DND-41 (cell line): ENCODE measurements at regions not wholly inside any gene's neighbourhood (a gene's known extent, or its start where the extent isn't known, plus 50 kb on each side); places are given as distances from the start of the nearest gene placed in this dataset.

Experiments used
- ATAC-seq: fragments of 200-7000 bp; cut with Tn5 transposase; 3 replicates; pipeline ENCODE4 v1.9.1; 2021; ENCODE audit warnings: low read depth; ENCODE audit not compliant: insufficient read depth
- DNase-seq: peaks from one replicate; pipeline ENCODE4 v3.0.0-alpha.2; 2020
- H2AFZ ChIP-seq: 2 replicates; pipeline ENCODE4 v1.6.0; 2012; ENCODE audit warnings: low read depth, low read length
- H3K27ac ChIP-seq: 2 replicates; pipeline ENCODE4 v1.5.1; 2012; ENCODE audit warnings: low read length, inconsistent platforms
- H3K27me3 ChIP-seq: fragments of 200-600 bp; sonication (generic); 2 replicates; pipeline ENCODE4 v1.6.0; 2012; ENCODE audit warnings: low read length, mild to moderate bottlenecking, inconsistent platforms; ENCODE audit not compliant: insufficient read depth, poor library complexity
- H3K36me3 ChIP-seq: 2 replicates; pipeline ENCODE4 v1.5.1; 2012; ENCODE audit warnings: low read length, inconsistent platforms; ENCODE audit not compliant: insufficient read depth
- H3K4me1 ChIP-seq: 2 replicates; pipeline ENCODE4 v1.5.1; 2012; ENCODE audit warnings: mild to moderate bottlenecking, low read length; ENCODE audit not compliant: insufficient read depth
- H3K4me2 ChIP-seq: 2 replicates; pipeline ENCODE4 v1.6.0; 2012; ENCODE audit warnings: mild to moderate bottlenecking, moderate library complexity, low read length, inconsistent platforms; ENCODE audit not compliant: insufficient read depth
- H3K4me3 ChIP-seq, 2 experiments: fragments of 200-600 bp in 1 of 2; shearing (Covaris generic) in 1 of 2; 2 replicates each; pipeline ENCODE4 v1.5.1; 2012 to 2016; ENCODE audit warnings: inconsistent platforms in 2 of 2, low read length in 2 of 2, mild to moderate bottlenecking in 2 of 2, low read depth in 1 of 2, moderate library complexity in 1 of 2
- H3K79me2 ChIP-seq: 2 replicates; pipeline ENCODE4 v1.6.0; 2012; ENCODE audit warnings: low read length, inconsistent platforms; ENCODE audit not compliant: insufficient read depth
- H3K9ac ChIP-seq: 2 replicates; pipeline ENCODE4 v1.6.0; 2012; ENCODE audit warnings: low read depth, mild to moderate bottlenecking, inconsistent platforms, low read length, moderate library complexity
- H3K9me3 ChIP-seq: 2 replicates; pipeline ENCODE4 v1.5.1; 2012; ENCODE audit warnings: low read length, moderate library complexity, mild to moderate bottlenecking, inconsistent platforms; ENCODE audit not compliant: insufficient read depth, severe bottlenecking
- H4K20me1 ChIP-seq: 2 replicates; pipeline ENCODE4 v1.6.0; 2012; ENCODE audit warnings: low read length; ENCODE audit not compliant: insufficient read depth
- CTCF ChIP-seq: IDR thresholded peaks from 2 replicates; pipeline ENCODE4 v1.5.1; 2012; ENCODE audit warnings: borderline replicate concordance, low read length, moderate library complexity, mild to moderate bottlenecking; ENCODE audit not compliant: poor library complexity, severe bottlenecking; ENCODE audit errors: extremely low read depth
- EZH2 ChIP-seq: IDR thresholded peaks from 3 replicates; pipeline ENCODE4 v1.6.1; 2012; ENCODE audit warnings: borderline replicate concordance, low read depth, mild to moderate bottlenecking, moderate library complexity, low read length, inconsistent platforms; ENCODE audit not compliant: severe bottlenecking

- no peak overlapping the region for H2AFZ ChIP-seq
- DNase-seq: no peak
- H3K4me1 ChIP-seq: no peaks in the 10 kb centered on the region
- TF ChIP-seq EZH2 (no peak), CTCF (no peak)
- H3K36me3 ChIP-seq: no peaks in the 10 kb centered on the region
- H3K4me2 ChIP-seq: no peak overlapping the region
- no peaks in the 10 kb centered on the region for H3K9me3 ChIP-seq
- peaks cover 45% of the 10 kb centered on the region for H3K27me3 ChIP-seq
- H3K4me3 ChIP-seq: no peak overlapping the region
- no peaks in the 10 kb centered on the region for H3K79me2 ChIP-seq
- H3K27ac ChIP-seq: no peak overlapping the region
- no peak overlapping the region for H3K9ac ChIP-seq
- no peak for ATAC-seq
- H4K20me1 ChIP-seq: peaks cover 2% of the 10 kb centered on the region; the same call in 1 of the 2 replicates
These were observed 188.0 kb downstream of the RTP5 start for GRCh38 chr2:242057379-242058040.

DNA sequence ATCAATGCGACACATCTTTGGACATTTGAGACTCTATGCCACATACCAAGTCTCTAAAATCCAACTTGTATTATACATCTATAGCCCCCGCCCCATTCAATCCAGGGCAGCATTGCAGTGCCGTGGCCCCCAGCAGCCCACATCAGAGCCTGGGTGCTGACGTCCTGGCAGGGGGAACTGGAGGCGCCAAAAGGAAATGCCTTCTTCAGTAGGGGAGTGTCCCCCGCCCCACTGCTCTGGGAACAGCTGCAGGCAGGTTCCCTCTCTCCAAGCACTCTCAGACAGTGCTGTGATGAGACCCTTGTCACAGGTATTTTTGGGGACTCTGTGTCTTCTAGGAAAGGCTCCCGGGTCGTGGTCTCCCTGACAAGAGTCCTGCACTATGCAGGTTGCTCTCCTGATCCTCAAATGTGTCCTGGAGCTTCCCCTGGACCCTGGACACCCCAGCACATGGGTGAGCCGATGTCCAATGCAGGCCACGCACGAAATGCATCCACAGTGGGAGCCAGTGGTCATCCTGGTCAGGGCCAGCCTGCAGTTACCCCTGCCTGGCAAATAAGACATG, 188.7 kb downstream of the RTP5 start:
- Histone ChIP-seq H3K9me3 (no peaks in the 10 kb centered on the region), H3K27ac (no peak overlapping the region), H3K4me2 (no peak overlapping the region), H3K36me3 (no peaks in the 10 kb centered on the region), H4K20me1 (peaks cover 2% of the 10 kb centered on the region; the same call in 1 of the 2 replicates), H3K9ac (no peak overlapping the region), H2AFZ (no peak overlapping the region), H3K4me1 (no peaks in the 10 kb centered on the region), H3K79me2 (no peaks in the 10 kb centered on the region), H3K27me3 (peaks cover 38% of the 10 kb centered on the region), H3K4me3 (no peak overlapping the region)
- TF ChIP-seq EZH2: no peak
- no peak for TF ChIP-seq CTCF
- ATAC-seq: peak; percentile 42; the same call in 1 of the 3 replicates
- no peak for DNase-seq

- H3K9me3 ChIP-seq: no peaks in the 10 kb centered on the region
- no peak overlapping the region for H3K9ac ChIP-seq
- H3K4me3 ChIP-seq: no peak overlapping the region
- peaks cover 2% of the 10 kb centered on the region; the same call in 1 of the 2 replicates for H4K20me1 ChIP-seq
- DNase-seq (no peak), ATAC-seq (no peak)
- H2AFZ ChIP-seq: no peak overlapping the region
- H3K4me2 ChIP-seq: no peak overlapping the region
- H3K79me2 ChIP-seq: no peaks in the 10 kb centered on the region
- H3K27me3 ChIP-seq: peaks cover 30% of the 10 kb centered on the region
- TF ChIP-seq EZH2 (no peak), CTCF (no peak)
- no peak overlapping the region for H3K27ac ChIP-seq
- H3K36me3 ChIP-seq: no peaks in the 10 kb centered on the region
- H3K4me1 ChIP-seq: no peaks in the 10 kb centered on the region
These were observed 190.0 kb downstream of the RTP5 start for GRCh38 chr2:242059566-242059965.
